ENCODE measurements at regions not wholly inside any gene's neighbourhood (a gene's known extent, or its start where the extent isn't known, plus 50 kb on each side); places are given as distances from the start of the nearest gene placed in this dataset.

GRCh38 chr14:56884617-56885016 lies 74.3 kb upstream of the OTX2 start (continued):
- TF ChIP-seq, protein P1, sequence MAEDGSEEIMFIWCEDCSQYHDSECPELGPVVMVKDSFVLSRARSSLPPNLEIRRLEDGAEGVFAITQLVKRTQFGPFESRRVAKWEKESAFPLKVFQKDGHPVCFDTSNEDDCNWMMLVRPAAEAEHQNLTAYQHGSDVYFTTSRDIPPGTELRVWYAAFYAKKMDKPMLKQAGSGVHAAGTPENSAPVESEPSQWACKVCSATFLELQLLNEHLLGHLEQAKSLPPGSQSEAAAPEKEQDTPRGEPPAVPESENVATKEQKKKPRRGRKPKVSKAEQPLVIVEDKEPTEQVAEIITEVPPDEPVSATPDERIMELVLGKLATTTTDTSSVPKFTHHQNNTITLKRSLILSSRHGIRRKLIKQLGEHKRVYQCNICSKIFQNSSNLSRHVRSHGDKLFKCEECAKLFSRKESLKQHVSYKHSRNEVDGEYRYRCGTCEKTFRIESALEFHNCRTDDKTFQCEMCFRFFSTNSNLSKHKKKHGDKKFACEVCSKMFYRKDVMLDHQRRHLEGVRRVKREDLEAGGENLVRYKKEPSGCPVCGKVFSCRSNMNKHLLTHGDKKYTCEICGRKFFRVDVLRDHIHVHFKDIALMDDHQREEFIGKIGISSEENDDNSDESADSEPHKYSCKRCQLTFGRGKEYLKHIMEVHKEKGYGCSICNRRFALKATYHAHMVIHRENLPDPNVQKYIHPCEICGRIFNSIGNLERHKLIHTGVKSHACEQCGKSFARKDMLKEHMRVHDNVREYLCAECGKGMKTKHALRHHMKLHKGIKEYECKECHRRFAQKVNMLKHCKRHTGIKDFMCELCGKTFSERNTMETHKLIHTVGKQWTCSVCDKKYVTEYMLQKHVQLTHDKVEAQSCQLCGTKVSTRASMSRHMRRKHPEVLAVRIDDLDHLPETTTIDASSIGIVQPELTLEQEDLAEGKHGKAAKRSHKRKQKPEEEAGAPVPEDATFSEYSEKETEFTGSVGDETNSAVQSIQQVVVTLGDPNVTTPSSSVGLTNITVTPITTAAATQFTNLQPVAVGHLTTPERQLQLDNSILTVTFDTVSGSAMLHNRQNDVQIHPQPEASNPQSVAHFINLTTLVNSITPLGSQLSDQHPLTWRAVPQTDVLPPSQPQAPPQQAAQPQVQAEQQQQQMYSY (CRISPR knock-in tag; IDR thresholded peaks at IDR 0.05): no peak
- TF ChIP-seq GLMP (CRISPR knock-in tag; IDR thresholded peaks at IDR 0.05; ENCODE audit: borderline replicate concordance) (no peak), CBFB (CRISPR knock-in tag; IDR thresholded peaks at IDR 0.05) (no peak), ZNF768 (CRISPR knock-in tag; IDR thresholded peaks at IDR 0.05) (no peak), MAFG (CRISPR knock-in tag; IDR thresholded peaks at IDR 0.05) (no peak), TSC22D2 (CRISPR knock-in tag; IDR thresholded peaks at IDR 0.05; ENCODE audit: borderline replicate concordance) (no peak)

- Histone ChIP-seq H3K4me3 (replicated peaks in 1 of 3; ENCODE audit: insufficient read depth in 1 of 3, low read depth in 2 of 3, low read length in 3 of 3) (no peak overlapping the region), H3K79me2 (ENCODE audit: insufficient read depth, low read length) (no peaks in the 10 kb centered on the region), H3K27me3 (ENCODE audit: control insufficient read depth in 1 of 2, insufficient read depth in 2 of 2, low read length in 2 of 2) (no peaks in the 10 kb centered on the region), H3K4me1 (ENCODE audit: insufficient read depth, low read length) (no peaks in the 10 kb centered on the region), H3K9me3 (ENCODE audit: low read length) (no peaks in the 10 kb centered on the region), H3K27ac (ENCODE audit: extremely low read length, insufficient read depth, low read length) (no peak overlapping the region), H3K9ac (ENCODE audit: insufficient read depth, low read depth, low read length) (no peak overlapping the region), H3K36me3 (replicated peaks in 1 of 2; ENCODE audit: control insufficient read depth in 1 of 2, insufficient read depth in 2 of 2, low read length in 2 of 2) (no peaks in the 10 kb centered on the region), H2AFZ (ENCODE audit: low read length) (no peak overlapping the region), H4K20me1 (ENCODE audit: insufficient read depth, low read length) (no peaks in the 10 kb centered on the region), H3K4me2 (ENCODE audit: low read depth, low read length) (no peak overlapping the region)
- TF ChIP-seq FOXP4 (CRISPR knock-in tag; IDR thresholded peaks at IDR 0.05) (no peak), AGO1 (IDR thresholded peaks at IDR 0.05; ENCODE audit: low read depth, low read length, poor library complexity, severe bottlenecking) (no peak), SMAD9 (CRISPR knock-in tag; IDR thresholded peaks at IDR 0.05) (no peak), FOXJ3 (CRISPR knock-in tag; IDR thresholded peaks at IDR 0.05; ENCODE audit: borderline replicate concordance) (no peak)
- FAIRE-seq: no peak
- ATAC-seq: no peak
- intact Hi-C loops (cut with micrococcal nuclease; ENCODE audit: unreplicated experiment) (no loop called here), in situ Hi-C loops (cut with HindIII; ENCODE audit: extremely low pct_ligation_motif_present, low pct_unique_long_range_greater_than_20kb) (no loop called here)
- no peak for DNase-seq (ENCODE audit: low spot score)
- POLR2A ChIA-PET: no interaction called here
- no TSS peak for BruUV-seq (replicated peaks)
- 3% methylated on average over 3 of the region's 3 CpGs for WGBS (ENCODE audit: low lambda C conversion rate)
- CTCF ChIA-PET (ENCODE audit: low intra/inter-chr PET ratio, low total read pairs): no interaction called here
Measured at GRCh38 chr14:56881181-56881580, 70.9 kb upstream of the OTX2 start.

Measured in HepG2 (cell line).